ENCODE measurements at regions not wholly inside any gene's neighbourhood (a gene's known extent, or its start where the extent isn't known, plus 50 kb on each side); places are given as distances from the start of the nearest gene placed in this dataset.

- TF ChIP-seq CTCF (IDR thresholded peaks at IDR 0.05; ENCODE audit: insufficient read depth, low read length, poor library complexity, severe bottlenecking) = no peak
- no peak for TF ChIP-seq EZH2phosphoT487 (conservative IDR thresholded peaks at IDR 0.05; ENCODE audit: low read length)
These were observed 66.8 kb upstream of the NT5E start for GRCh38 chr6:85383042-85383441.
